ENCODE measurements at regions not wholly inside any gene's neighbourhood (a gene's known extent, or its start where the extent isn't known, plus 50 kb on each side); places are given as distances from the start of the nearest gene placed in this dataset.

GRCh38 chr21:14712121-14712715, 166.1 kb upstream of the SAMSN1 start:
- no peak for TF ChIP-seq CTCF (conservative IDR thresholded peaks at IDR 0.05; ENCODE audit: low read depth, low read length)
- TF ChIP-seq EZH2phosphoT487 (IDR thresholded peaks at IDR 0.05; ENCODE audit: borderline replicate concordance, low read length): no peak
- TF ChIP-seq EZH2 (IDR thresholded peaks at IDR 0.05; ENCODE audit: low read length, unreplicated experiment): no peak
